GM03348 (cell line): ENCODE measurements at regions not wholly inside any gene's neighbourhood (a gene's known extent, or its start where the extent isn't known, plus 50 kb on each side); places are given as distances from the start of the nearest gene placed in this dataset.
"Not testable (repeated sequence)": the region's sequence is repeated elsewhere in the genome, so short reads cannot be mapped to it uniquely, and the experiment has no call there.

Source experiments
- DNase-seq: peaks from one replicate; pipeline ENCODE4 v3.0.0; 2012; ENCODE audit warnings: low spot score

GRCh38 chr16:29145086-29145485 lies 160.2 kb downstream of the LAT start:
- not testable (repeated sequence) for DNase-seq

- DNase-seq: not testable (repeated sequence)
These were observed 159.8 kb downstream of the LAT start for GRCh38 chr16:29144669-29145062.

- not testable (repeated sequence) for DNase-seq
These were observed 159.2 kb downstream of the LAT start for GRCh38 chr16:29143739-29144668.

GRCh38 chr16:29142506-29142905 lies 157.7 kb downstream of the LAT start:
- not testable (repeated sequence) for DNase-seq

- DNase-seq: no peak
These were observed 156.9 kb downstream of the LAT start for GRCh38 chr16:29141586-29142324.

GRCh38 chr16:29141121-29141520 lies 156.3 kb downstream of the LAT start:
- DNase-seq: not testable (repeated sequence)

- DNase-seq: not testable (repeated sequence)
These were observed 155.3 kb downstream of the LAT start for GRCh38 chr16:29139901-29140855.

- DNase-seq: no peak
These were observed 154.5 kb downstream of the LAT start for GRCh38 chr16:29139261-29139802.

- not testable (repeated sequence) for DNase-seq
These were observed 153.8 kb downstream of the LAT start for GRCh38 chr16:29138698-29139097.

GRCh38 chr16:29137894-29138662 lies 153.2 kb downstream of the LAT start:
- DNase-seq: not testable (repeated sequence)

- DNase-seq: not testable (repeated sequence)
These were observed 152.6 kb downstream of the LAT start for GRCh38 chr16:29137461-29137860.

- not testable (repeated sequence) for DNase-seq
These were observed 152.1 kb downstream of the LAT start for GRCh38 chr16:29136916-29137315.

- DNase-seq: not testable (repeated sequence)
These were observed 151.3 kb downstream of the LAT start for GRCh38 chr16:29136046-29136696.

GRCh38 chr16:29135098-29135497 lies 150.2 kb downstream of the LAT start:
- DNase-seq: not testable (repeated sequence)

- DNase-seq: not testable (repeated sequence)
These were observed 149.0 kb downstream of the LAT start for GRCh38 chr16:29133681-29134430.

GRCh38 chr16:29132869-29133268 lies 148.0 kb downstream of the LAT start:
- not testable (repeated sequence) for DNase-seq

- DNase-seq: not testable (repeated sequence)
These were observed 147.6 kb downstream of the LAT start for GRCh38 chr16:29132444-29132843.

GRCh38 chr16:29130901-29131851 lies 146.3 kb downstream of the LAT start:
- DNase-seq: peak; percentile 35
